B cell (primary cell): ENCODE measurements at regions not wholly inside any gene's neighbourhood (a gene's known extent, or its start where the extent isn't known, plus 50 kb on each side); places are given as distances from the start of the nearest gene placed in this dataset.

ENCODE experiments used
- ATAC-seq: fragments of 200-7000 bp; cut with Tn5 transposase; one replicate; pipeline ENCODE4 v1.10.0; 2021; ENCODE audit warnings: low read depth, mild to moderate bottlenecking, moderate number of reproducible peaks, moderate library complexity
- CTCF ChIA-PET: fragments of 350-600 bp; sonication (Branson Sonifier 250); formaldehyde crosslinking; loops from one replicate; lab custom pipeline; 2021; ENCODE audit warnings: antibody characterized with exemption, inconsistent platforms; lab: Charles Lee
- POLR2A ChIA-PET: fragments of 350-600 bp; sonication (Branson Sonifier 250); formaldehyde crosslinking; loops from one replicate; lab custom pipeline; 2021; ENCODE audit warnings: antibody characterized with exemption; lab: Charles Lee
- DNase-seq: peaks from one replicate; pipeline ENCODE4 v3.0.0; 2013
- H2AFZ ChIP-seq: 2 replicates; pipeline ENCODE4 v1.6.1; 2012; ENCODE audit warnings: mild to moderate bottlenecking, low read depth, low read length; ENCODE audit not compliant: insufficient read depth, poor library complexity, severe bottlenecking
- H3K27ac ChIP-seq, 2 donors: 1 replicate in 1 of 2; 2 replicates in 1 of 2; pipeline ENCODE4 v1.5.1; 2012 to 2013; ENCODE audit warnings: low read length in 2 of 2, mild to moderate bottlenecking in 2 of 2, moderate library complexity in 1 of 2
- H3K27me3 ChIP-seq, 4 experiments: fragments of 200-600 bp in 1 of 4; sonication (generic) in 1 of 4; replicated peaks in 1 of 4; 1 replicate in 2 of 4; 2 replicates in 2 of 4; pipeline versions ENCODE4 v1.6.1 to v1.7.0; 2013 to 2016; ENCODE audit warnings: low read length in 3 of 4, mild to moderate bottlenecking in 2 of 4, mixed read lengths in 1 of 4, moderate library complexity in 1 of 4; ENCODE audit not compliant: insufficient read depth in 4 of 4, control insufficient read depth in 3 of 4; ENCODE audit errors: control extremely low read depth in 1 of 4
- H3K36me3 ChIP-seq, 2 experiments: replicated peaks in 1 of 2; 1 replicate in 1 of 2; 2 replicates in 1 of 2; pipeline versions ENCODE4 v1.6.1 to v1.7.1; 2013; ENCODE audit warnings: low read length in 1 of 2; ENCODE audit not compliant: insufficient read depth in 2 of 2, control insufficient read depth in 1 of 2; ENCODE audit errors: control extremely low read depth in 1 of 2, extremely low read depth in 1 of 2
- H3K4me1 ChIP-seq, 2 donors: fragments of 200-600 bp in 1 of 2; sonication (generic) in 1 of 2; 1 replicate in 1 of 2; 2 replicates in 1 of 2; pipeline versions ENCODE4 v1.5.1 to v1.6.1; 2013 to 2017; ENCODE audit warnings: low read length in 2 of 2; ENCODE audit not compliant: control insufficient read depth in 2 of 2, insufficient read depth in 2 of 2
- H3K4me2 ChIP-seq: replicated peaks from 2 replicates; pipeline ENCODE3; 2012; ENCODE audit warnings: mild to moderate bottlenecking, low read depth, low read length; ENCODE audit not compliant: poor library complexity, severe bottlenecking
- H3K4me3 ChIP-seq, 5 experiments: fragments of 200-600 bp in 1 of 5; sonication (generic) in 1 of 5; 1 replicate in 3 of 5; 2 replicates in 2 of 5; pipeline versions ENCODE4 v1.5.1 to v1.7.0; 2011 to 2016; ENCODE audit warnings: low read length in 4 of 5, mild to moderate bottlenecking in 4 of 5, low read depth in 2 of 5, control low read depth in 1 of 5, moderate library complexity in 1 of 5; ENCODE audit not compliant: insufficient read depth in 1 of 5; ENCODE audit errors: control extremely low read depth in 1 of 5, extremely low read depth in 1 of 5
- H3K79me2 ChIP-seq: fragments of 200-600 bp; sonication (generic); one replicate; pipeline ENCODE4 v1.6.0; 2016; ENCODE audit warnings: low read length; ENCODE audit not compliant: control insufficient read depth, insufficient read depth
- H3K9ac ChIP-seq: fragments of 200-600 bp; sonication (generic); 2 replicates; pipeline ENCODE4 v1.6.1; 2017; ENCODE audit warnings: mild to moderate bottlenecking, low read length, moderate library complexity
- H3K9me3 ChIP-seq, 3 donors: one replicate each; pipeline versions ENCODE4 v1.6.1 to v1.7.1; 2013; ENCODE audit warnings: low read length in 2 of 3; ENCODE audit not compliant: control insufficient read depth in 2 of 3, insufficient read depth in 1 of 3; ENCODE audit errors: control extremely low read depth in 1 of 3
- H4K20me1 ChIP-seq: 2 replicates; pipeline ENCODE4 v1.6.0; 2012; ENCODE audit warnings: mild to moderate bottlenecking, low read length; ENCODE audit not compliant: insufficient read depth, control insufficient read depth, poor library complexity, severe bottlenecking
- H3K27ac Mint-ChIP-seq: one replicate; pipeline ENCODE4 v1.8.0; 2021; ENCODE audit warnings: mixed read lengths
- H3K27me3 Mint-ChIP-seq: one replicate; pipeline ENCODE4 v1.8.0; 2021; ENCODE audit warnings: mixed read lengths
- H3K4me1 Mint-ChIP-seq: one replicate; pipeline ENCODE4 v1.8.0; 2021; ENCODE audit warnings: mixed read lengths
- H3K4me3 Mint-ChIP-seq: one replicate; pipeline ENCODE4 v1.8.0; 2021; ENCODE audit warnings: mixed read lengths
- H3K9me3 Mint-ChIP-seq: one replicate; pipeline ENCODE4 v1.8.0; 2022; ENCODE audit warnings: mixed read lengths; ENCODE audit not compliant: insufficient read depth
- EZH2 ChIP-seq: IDR thresholded peaks from 2 replicates; pipeline ENCODE4 v1.6.1; 2012; ENCODE audit warnings: borderline replicate concordance, low read depth, mild to moderate bottlenecking, moderate library complexity, low read length; ENCODE audit not compliant: insufficient read depth, poor library complexity, severe bottlenecking
- WGBS: methylation state at CpG from one replicate; pipeline ENCODE4 v1.1.5; 2013; ENCODE audit warnings: missing lambda C conversion rate; ENCODE audit not compliant: insufficient coverage; 5-methylcytosine and 5-hydroxymethylcytosine counted together
- intact Hi-C: fragments of 100-400 bp; cut with micrococcal nuclease; formaldehyde crosslinking; loops from one replicate; pipeline ENCODE4 v1.10.0; 2022
- TF ChIP-seq, protein P1 (sequence below): fragments of 200-600 bp; IDR thresholded peaks from one replicate; pipeline ENCODE4 v1.8.0; 2022; ENCODE audit warnings: antibody characterized with exemption, mild to moderate bottlenecking

DNA sequence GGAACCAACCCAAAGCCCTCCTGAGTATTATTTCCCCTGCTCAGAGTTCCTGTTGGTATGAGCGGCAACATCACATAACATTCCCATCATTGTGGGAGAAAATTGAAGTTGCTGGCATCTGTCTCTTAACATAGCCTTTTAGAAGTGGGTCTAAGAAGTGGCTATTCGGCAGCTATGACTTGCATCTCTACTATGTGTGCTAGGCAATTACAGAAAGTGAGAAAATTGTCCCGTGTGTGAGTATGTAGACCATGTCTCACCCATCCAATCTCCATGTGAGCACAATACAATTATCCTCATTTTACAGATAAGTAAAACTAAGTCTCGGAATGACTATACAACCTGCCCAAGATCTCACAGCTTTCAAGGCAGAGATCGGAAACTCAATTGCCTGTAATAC, 239.4 kb upstream of the ZNF462 start:
- no peak overlapping the region for H3K9ac ChIP-seq
- Mint-ChIP-seq H3K27me3 (no peaks in the 10 kb centered on the region), H3K9me3 (no peaks in the 10 kb centered on the region), H3K4me3 (no peak overlapping the region), H3K4me1 (no peaks in the 10 kb centered on the region), H3K27ac (no peak overlapping the region)
- H3K27me3 ChIP-seq = no peaks in the 10 kb centered on the region
- ATAC-seq (no peak), DNase-seq (no peak)
- H3K9me3 ChIP-seq = no peaks in the 10 kb centered on the region
- intact Hi-C loops = no loop called here
- TF ChIP-seq, protein P1, sequence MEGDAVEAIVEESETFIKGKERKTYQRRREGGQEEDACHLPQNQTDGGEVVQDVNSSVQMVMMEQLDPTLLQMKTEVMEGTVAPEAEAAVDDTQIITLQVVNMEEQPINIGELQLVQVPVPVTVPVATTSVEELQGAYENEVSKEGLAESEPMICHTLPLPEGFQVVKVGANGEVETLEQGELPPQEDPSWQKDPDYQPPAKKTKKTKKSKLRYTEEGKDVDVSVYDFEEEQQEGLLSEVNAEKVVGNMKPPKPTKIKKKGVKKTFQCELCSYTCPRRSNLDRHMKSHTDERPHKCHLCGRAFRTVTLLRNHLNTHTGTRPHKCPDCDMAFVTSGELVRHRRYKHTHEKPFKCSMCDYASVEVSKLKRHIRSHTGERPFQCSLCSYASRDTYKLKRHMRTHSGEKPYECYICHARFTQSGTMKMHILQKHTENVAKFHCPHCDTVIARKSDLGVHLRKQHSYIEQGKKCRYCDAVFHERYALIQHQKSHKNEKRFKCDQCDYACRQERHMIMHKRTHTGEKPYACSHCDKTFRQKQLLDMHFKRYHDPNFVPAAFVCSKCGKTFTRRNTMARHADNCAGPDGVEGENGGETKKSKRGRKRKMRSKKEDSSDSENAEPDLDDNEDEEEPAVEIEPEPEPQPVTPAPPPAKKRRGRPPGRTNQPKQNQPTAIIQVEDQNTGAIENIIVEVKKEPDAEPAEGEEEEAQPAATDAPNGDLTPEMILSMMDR = no peak
- no peak for TF ChIP-seq EZH2
- ChIA-PET POLR2A (no interaction called here), CTCF (no interaction called here)
- H3K36me3 ChIP-seq = no peaks in the 10 kb centered on the region
- WGBS = no CpG with 5 or more reads among the region's 5 CpGs
- H3K27ac ChIP-seq = no peak overlapping the region
- no peak overlapping the region for H3K4me2 ChIP-seq
- H3K4me3 ChIP-seq = no peak overlapping the region
- no peaks in the 10 kb centered on the region for H3K79me2 ChIP-seq
- no peak overlapping the region for H2AFZ ChIP-seq
- H4K20me1 ChIP-seq = no peaks in the 10 kb centered on the region
- no peaks in the 10 kb centered on the region for H3K4me1 ChIP-seq

DNA sequence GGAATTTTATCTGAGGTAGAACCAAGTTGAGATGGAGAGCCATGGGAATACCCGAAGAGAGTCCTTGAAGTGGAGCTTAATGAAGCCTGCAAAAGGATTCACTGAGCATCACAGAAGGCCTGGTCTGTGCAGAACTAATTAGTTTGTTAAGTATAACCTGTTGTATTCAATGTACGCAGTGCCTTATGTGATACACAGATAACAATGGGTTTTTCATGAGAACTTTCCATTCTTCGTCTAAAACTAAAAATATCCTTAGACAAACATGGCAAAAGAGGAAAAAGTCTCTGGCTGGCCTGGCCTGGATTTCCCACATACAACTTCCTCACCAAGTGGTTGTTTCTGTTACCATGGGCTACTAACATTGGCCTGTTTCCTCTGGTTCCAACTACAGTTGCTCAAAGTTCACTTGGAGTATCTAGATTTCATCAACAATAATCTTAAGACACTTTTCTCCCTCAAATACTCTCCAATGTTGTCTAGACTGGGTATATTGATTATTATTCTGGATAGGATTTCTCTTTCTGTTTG, 237.6 kb upstream of the ZNF462 start:
- no peak overlapping the region for H3K4me2 ChIP-seq
- ChIA-PET CTCF (no interaction called here), POLR2A (no interaction called here)
- no peaks in the 10 kb centered on the region for H3K79me2 ChIP-seq
- H3K27me3 ChIP-seq = no peaks in the 10 kb centered on the region
- H3K4me1 ChIP-seq = no peaks in the 10 kb centered on the region
- H2AFZ ChIP-seq = no peak overlapping the region
- H3K9ac ChIP-seq = no peak overlapping the region
- Mint-ChIP-seq H3K4me3 (no peak overlapping the region), H3K4me1 (no peaks in the 10 kb centered on the region), H3K9me3 (no peaks in the 10 kb centered on the region), H3K27ac (no peak overlapping the region), H3K27me3 (no peaks in the 10 kb centered on the region)
- no peaks in the 10 kb centered on the region for H4K20me1 ChIP-seq
- no peak for TF ChIP-seq EZH2
- TF ChIP-seq, protein P1 = no peak
- H3K4me3 ChIP-seq = no peak overlapping the region
- ATAC-seq (no peak), DNase-seq (no peak)
- H3K9me3 ChIP-seq = no peaks in the 10 kb centered on the region
- 75% methylated on average over 3 of the region's 3 CpGs for WGBS
- H3K36me3 ChIP-seq = no peaks in the 10 kb centered on the region
- intact Hi-C loops = no loop called here
- H3K27ac ChIP-seq = no peak overlapping the region
